SU-DHL-6 (cell line): ENCODE measurements at regions not wholly inside any gene's neighbourhood (a gene's known extent, or its start where the extent isn't known, plus 50 kb on each side); places are given as distances from the start of the nearest gene placed in this dataset.

Experiments used
- H2AFZ ChIP-seq: fragments of 200-600 bp; sonication (generic); 2 replicates; pipeline ENCODE4 v1.6.1; 2014; ENCODE audit warnings: low read depth, mild to moderate bottlenecking, moderate library complexity, mixed read lengths, antibody characterized with exemption, low read length; ENCODE audit not compliant: severe bottlenecking
- H3F3A ChIP-seq: fragments of 200-600 bp; shearing (Covaris generic); 2 replicates; pipeline ENCODE4 v1.6.0; 2016; ENCODE audit warnings: antibody characterized with exemption, mild to moderate bottlenecking; ENCODE audit not compliant: insufficient read depth
- H3K27ac ChIP-seq: fragments of 200-600 bp; sonication (generic); 2 replicates; pipeline ENCODE4 v1.5.1; 2016; ENCODE audit warnings: low read depth, mild to moderate bottlenecking, low read length, moderate library complexity, mixed read lengths
- H3K27me3 ChIP-seq: fragments of 200-600 bp; sonication (generic), shearing (Covaris generic); 2 replicates; pipeline ENCODE4 v1.6.0; 2014; ENCODE audit warnings: mild to moderate bottlenecking, low read length
- H3K36me3 ChIP-seq: fragments of 200-600 bp; sonication (generic); 2 replicates; pipeline ENCODE4 v1.6.1; 2014; ENCODE audit warnings: mild to moderate bottlenecking, low read length, mixed read lengths
- H3K4me2 ChIP-seq: fragments of 300-600, 200-600 bp; shearing (Covaris generic), sonication (generic); 2 replicates; pipeline ENCODE4 v1.6.0; 2014; ENCODE audit warnings: low read length, low read depth, mild to moderate bottlenecking; ENCODE audit not compliant: poor library complexity, severe bottlenecking
- H3K4me3 ChIP-seq: fragments of 200-600 bp; sonication (generic); 2 replicates; pipeline ENCODE4 v1.5.1; 2014; ENCODE audit warnings: antibody characterized with exemption, low read length, mild to moderate bottlenecking, mixed read lengths; ENCODE audit not compliant: insufficient read depth, poor library complexity, severe bottlenecking
- H3K79me2 ChIP-seq: fragments of 200-600 bp; sonication (generic); 2 replicates; pipeline ENCODE4 v1.6.1; 2014; ENCODE audit warnings: mild to moderate bottlenecking, low read length, moderate library complexity; ENCODE audit not compliant: insufficient read depth
- H3K9ac ChIP-seq: fragments of 200-600 bp; sonication (generic); 2 replicates; pipeline ENCODE4 v1.7.0; 2014; ENCODE audit warnings: mild to moderate bottlenecking, low read length
- H3K9me2 ChIP-seq: fragments of 200-600 bp; sonication (generic); replicated peaks from 2 replicates; pipeline ENCODE4 v1.6.1; 2014; ENCODE audit warnings: low read length; ENCODE audit not compliant: insufficient read depth
- H3K9me3 ChIP-seq: fragments of 200-600 bp; sonication (generic); 2 replicates; pipeline ENCODE4 v1.6.1; 2014; ENCODE audit warnings: low read length, mixed read lengths; ENCODE audit not compliant: insufficient read depth
- H4K20me1 ChIP-seq: fragments of 200-600 bp; sonication (generic); 2 replicates; pipeline ENCODE4 v1.6.1; 2014; ENCODE audit warnings: low read depth, mild to moderate bottlenecking, antibody characterized with exemption, low read length, moderate library complexity, mixed read lengths
- EZH2phosphoT487 ChIP-seq: fragments of 200-600 bp; sonication (generic), shearing (Covaris generic); conservative IDR thresholded peaks from 2 replicates; pipeline ENCODE4 v1.6.1; 2018; ENCODE audit warnings: mild to moderate bottlenecking, antibody characterized with exemption, low read length, moderate library complexity, mixed read lengths
- TF ChIP-seq, protein P1 (sequence below): fragments of 200-600 bp; sonication (generic); IDR thresholded peaks from one replicate; pipeline ENCODE4 v1.5.1; 2017; ENCODE audit warnings: antibody characterized with exemption, mild to moderate bottlenecking, low read length, moderate library complexity; ENCODE audit not compliant: insufficient read depth, poor library complexity, severe bottlenecking

DNA sequence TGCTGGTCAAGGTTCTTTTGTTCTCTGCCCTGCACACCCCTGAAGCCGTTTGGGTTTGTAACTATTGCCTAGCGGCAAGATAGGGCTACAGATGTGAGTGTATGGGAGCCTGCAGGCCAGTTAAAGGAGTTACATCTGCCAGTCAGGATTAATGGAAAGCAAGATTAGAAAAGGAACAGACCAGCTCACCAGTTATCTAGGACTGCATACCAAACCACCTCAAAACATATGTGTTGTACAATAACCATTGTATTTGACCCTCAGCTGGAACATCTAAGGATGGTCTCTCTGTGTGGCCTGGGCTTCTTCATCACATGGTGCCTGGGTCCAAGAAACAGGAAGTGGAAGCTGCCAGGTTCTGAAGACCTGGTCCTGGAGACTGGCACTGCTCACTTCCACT is 52.5 kb upstream of the FBXO28 start:
- TF ChIP-seq, protein P1, sequence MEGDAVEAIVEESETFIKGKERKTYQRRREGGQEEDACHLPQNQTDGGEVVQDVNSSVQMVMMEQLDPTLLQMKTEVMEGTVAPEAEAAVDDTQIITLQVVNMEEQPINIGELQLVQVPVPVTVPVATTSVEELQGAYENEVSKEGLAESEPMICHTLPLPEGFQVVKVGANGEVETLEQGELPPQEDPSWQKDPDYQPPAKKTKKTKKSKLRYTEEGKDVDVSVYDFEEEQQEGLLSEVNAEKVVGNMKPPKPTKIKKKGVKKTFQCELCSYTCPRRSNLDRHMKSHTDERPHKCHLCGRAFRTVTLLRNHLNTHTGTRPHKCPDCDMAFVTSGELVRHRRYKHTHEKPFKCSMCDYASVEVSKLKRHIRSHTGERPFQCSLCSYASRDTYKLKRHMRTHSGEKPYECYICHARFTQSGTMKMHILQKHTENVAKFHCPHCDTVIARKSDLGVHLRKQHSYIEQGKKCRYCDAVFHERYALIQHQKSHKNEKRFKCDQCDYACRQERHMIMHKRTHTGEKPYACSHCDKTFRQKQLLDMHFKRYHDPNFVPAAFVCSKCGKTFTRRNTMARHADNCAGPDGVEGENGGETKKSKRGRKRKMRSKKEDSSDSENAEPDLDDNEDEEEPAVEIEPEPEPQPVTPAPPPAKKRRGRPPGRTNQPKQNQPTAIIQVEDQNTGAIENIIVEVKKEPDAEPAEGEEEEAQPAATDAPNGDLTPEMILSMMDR = no peak
- no peak for TF ChIP-seq EZH2phosphoT487
- Histone ChIP-seq H4K20me1 (no peaks in the 10 kb centered on the region), H3K9ac (no peak overlapping the region), H3K79me2 (no peaks in the 10 kb centered on the region), H3K4me2 (no peak overlapping the region), H3K9me2 (no peaks in the 10 kb centered on the region), H3K27me3 (no peaks in the 10 kb centered on the region), H3F3A (no peaks in the 10 kb centered on the region), H3K36me3 (no peaks in the 10 kb centered on the region), H2AFZ (no peak overlapping the region), H3K4me3 (no peak overlapping the region), H3K27ac (no peak overlapping the region), H3K9me3 (no peaks in the 10 kb centered on the region)

DNA sequence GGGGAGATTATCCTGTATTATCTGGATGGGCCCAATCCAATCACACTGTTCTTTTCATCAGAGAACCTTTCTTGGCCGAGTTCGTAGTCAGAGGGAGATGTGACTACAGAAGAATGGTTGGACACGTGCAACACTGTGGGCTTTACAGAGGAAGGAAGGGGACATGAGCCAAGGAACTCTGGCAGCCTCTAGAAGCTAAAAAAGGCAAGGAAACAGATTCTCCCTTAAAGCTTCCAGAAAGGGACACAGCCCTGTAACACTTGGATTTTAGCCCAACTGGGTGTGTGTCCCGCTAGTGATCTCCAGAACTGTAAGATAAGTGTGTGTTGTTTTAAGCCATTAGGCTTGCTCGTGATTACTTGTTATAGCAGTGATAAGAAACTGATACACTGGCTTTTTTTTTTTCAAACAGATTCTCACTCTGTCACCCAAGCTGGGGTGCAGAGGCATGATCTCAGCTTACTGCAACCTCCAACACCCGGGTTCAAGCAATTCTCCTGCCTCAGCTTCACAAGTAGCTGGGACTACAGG is 53.9 kb upstream of the FBXO28 start:
- no peak for TF ChIP-seq EZH2phosphoT487
- no peak overlapping the region for H3K4me2 ChIP-seq
- H3K4me3 ChIP-seq = no peak overlapping the region
- no peaks in the 10 kb centered on the region for H3K27me3 ChIP-seq
- H3K36me3 ChIP-seq = no peaks in the 10 kb centered on the region
- H2AFZ ChIP-seq = no peak overlapping the region
- no peak overlapping the region for H3K27ac ChIP-seq
- H3F3A ChIP-seq = no peaks in the 10 kb centered on the region
- no peaks in the 10 kb centered on the region for H3K79me2 ChIP-seq
- no peaks in the 10 kb centered on the region for H3K9me3 ChIP-seq
- H3K9ac ChIP-seq = no peak overlapping the region
- no peaks in the 10 kb centered on the region for H3K9me2 ChIP-seq
- H4K20me1 ChIP-seq = no peaks in the 10 kb centered on the region

DNA sequence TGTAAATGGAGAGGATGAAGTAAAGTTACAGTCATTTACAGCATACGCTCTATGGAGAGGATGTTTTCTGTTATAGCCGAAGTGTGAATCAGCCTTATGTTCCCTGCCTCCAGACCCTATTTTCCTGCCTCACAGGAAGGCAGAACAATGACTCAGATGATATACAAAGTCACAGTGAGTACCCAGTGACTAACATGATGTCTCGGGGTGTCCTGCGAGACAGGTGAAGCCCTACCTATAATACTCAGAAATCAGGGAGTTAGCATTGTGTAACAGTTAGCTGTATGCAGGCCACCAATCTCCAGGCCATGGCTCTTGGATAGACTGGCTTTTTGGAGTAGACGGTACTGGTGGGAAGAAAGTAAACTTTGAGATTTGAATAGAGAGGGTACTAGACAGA is 55.6 kb upstream of the FBXO28 start:
- Histone ChIP-seq H3K27me3 (no peaks in the 10 kb centered on the region), H3K36me3 (no peaks in the 10 kb centered on the region), H3K4me2 (no peak overlapping the region), H3K9ac (no peak overlapping the region), H4K20me1 (no peaks in the 10 kb centered on the region), H3K4me3 (no peak overlapping the region), H3K9me2 (no peaks in the 10 kb centered on the region), H3K79me2 (no peaks in the 10 kb centered on the region), H3K27ac (no peak overlapping the region), H2AFZ (no peak overlapping the region), H3K9me3 (no peaks in the 10 kb centered on the region), H3F3A (no peaks in the 10 kb centered on the region)
- TF ChIP-seq EZH2phosphoT487 = no peak
- TF ChIP-seq, protein P1 = no peak

DNA sequence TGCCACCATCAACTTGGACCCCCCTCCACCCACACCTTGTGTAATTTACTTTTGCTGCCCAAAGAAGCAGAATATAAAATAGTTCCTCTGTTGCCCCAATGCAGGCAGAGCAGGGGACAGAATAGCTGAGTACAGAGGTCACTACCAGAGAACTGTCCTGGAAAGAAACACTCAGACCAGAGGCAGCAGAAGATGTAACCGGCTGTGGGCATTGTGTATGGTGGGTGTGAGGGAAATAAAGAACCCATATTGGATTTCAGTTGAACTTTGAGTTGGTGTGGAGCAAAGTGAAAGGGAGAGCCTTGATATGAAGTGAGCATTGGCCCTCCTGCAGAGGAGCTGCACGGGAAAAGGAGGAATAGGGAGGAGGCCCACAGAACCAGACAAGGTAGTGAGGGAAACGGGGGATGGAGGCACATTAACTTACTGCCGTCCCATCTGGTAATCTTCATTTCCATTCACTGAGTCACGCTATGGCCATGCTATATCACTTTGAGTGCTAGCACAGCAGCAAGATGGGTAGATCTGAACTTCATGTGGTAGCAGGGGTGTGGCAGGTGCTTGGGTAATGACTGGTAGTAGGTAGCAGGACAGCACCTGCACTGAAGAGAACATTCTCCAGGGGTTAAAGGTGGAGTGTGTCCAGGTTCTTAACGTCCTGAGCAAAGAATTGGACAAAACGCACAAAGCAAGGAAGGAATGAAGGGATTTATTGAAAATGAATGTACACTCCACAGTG is 56.3 kb upstream of the FBXO28 start:
- Histone ChIP-seq H4K20me1 (no peaks in the 10 kb centered on the region), H3K9me3 (no peaks in the 10 kb centered on the region), H2AFZ (no peak overlapping the region), H3K4me3 (no peak overlapping the region), H3K36me3 (no peaks in the 10 kb centered on the region), H3K27ac (no peak overlapping the region), H3F3A (no peaks in the 10 kb centered on the region), H3K9ac (no peak overlapping the region), H3K9me2 (no peaks in the 10 kb centered on the region), H3K4me2 (no peak overlapping the region), H3K27me3 (no peaks in the 10 kb centered on the region), H3K79me2 (no peaks in the 10 kb centered on the region)
- TF ChIP-seq, protein P1 = no peak
- no peak for TF ChIP-seq EZH2phosphoT487
